ENCODE measurements at regions not wholly inside any gene's neighbourhood (a gene's known extent, or its start where the extent isn't known, plus 50 kb on each side); places are given as distances from the start of the nearest gene placed in this dataset.

DNA sequence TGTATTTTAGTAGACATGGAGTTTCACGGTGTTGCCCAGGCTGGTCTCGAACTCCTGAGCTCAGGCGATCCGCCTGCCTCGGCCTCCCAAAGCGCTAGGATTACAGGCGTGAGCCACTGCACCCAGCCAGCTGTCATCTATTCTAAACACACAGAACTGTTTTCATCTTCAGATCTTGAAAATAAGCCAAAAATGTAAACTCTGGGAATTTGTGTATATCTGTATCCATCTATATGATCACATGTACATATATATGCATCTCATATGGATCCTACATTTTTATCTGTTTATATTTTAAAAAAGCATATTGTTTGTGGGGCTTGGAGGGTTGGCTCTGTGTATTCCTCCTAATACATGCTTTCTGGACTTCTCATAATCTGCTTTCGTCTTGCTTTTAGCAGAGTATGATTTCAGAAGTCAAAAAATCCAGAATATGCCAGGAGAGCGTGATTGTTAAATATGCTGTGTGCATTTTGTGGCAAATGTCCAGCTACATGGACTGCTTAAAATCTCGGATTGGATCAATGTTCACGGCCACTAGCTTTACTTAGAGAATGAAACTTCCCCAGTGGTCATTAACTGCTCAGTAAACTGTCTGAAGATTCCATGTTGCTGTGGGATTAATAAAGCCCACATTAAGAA lies 274.4 kb upstream of the IRX1 start:
- ATAC-seq, result no peak

More for the DNA sequence above, 274.4 kb upstream of the IRX1 start:
- WGBS (ENCODE audit: insufficient coverage, low coverage, missing lambda C conversion rate), result 1% methylated on average over 11 of the region's 11 CpGs
- Histone ChIP-seq H2AFZ (ENCODE audit: low read depth, low read length) (no peak overlapping the region), H3K79me2 (ENCODE audit: control insufficient read depth, insufficient read depth, low read length) (no peaks in the 10 kb centered on the region), H3K9me1 (ENCODE audit: control insufficient read depth, insufficient read depth, low read length) (no peaks in the 10 kb centered on the region), H3K4me1 (replicated peaks in 1 of 2; ENCODE audit: control insufficient read depth in 2 of 2, insufficient read depth in 2 of 2, low read length in 2 of 2) (peaks cover 0 to 7% of the 10 kb centered on the region in 2 experiments; a peak in 1 of 5 replicates), H3K4me3 (no peak overlapping the region), H3K9me3 (replicated peaks; ENCODE audit: control insufficient read depth, insufficient read depth, low read depth, low read length) (no peaks in the 10 kb centered on the region; the same call in 1 of the 2 replicates), H3K36me3 (ENCODE audit: control insufficient read depth, insufficient read depth, low read length) (no peaks in the 10 kb centered on the region), H3K4me2 (ENCODE audit: insufficient read depth, low read length) (no peak overlapping the region), H3K27ac (ENCODE audit: extremely low read depth, low read depth, low read length) (no peak overlapping the region), H4K20me1 (replicated peaks; ENCODE audit: control insufficient read depth, insufficient read depth, low read length) (no peaks in the 10 kb centered on the region; the same call in 1 of the 2 replicates), H3K9ac (ENCODE audit: insufficient read depth in 1 of 2, low read depth in 2 of 2, low read length in 2 of 2) (no peak overlapping the region), H3K27me3 (ENCODE audit: control insufficient read depth in 2 of 2, insufficient read depth in 2 of 2, low read length in 2 of 2) (peaks cover 0 to 15% of the 10 kb centered on the region in 2 experiments; a peak in 3 of 5 replicates)
- POLR2A ChIA-PET, result no interaction called here
- no peak for FAIRE-seq
- no peak for DNase-seq (ENCODE audit: extremely low read depth in 1 of 4, low spot score in 3 of 4)
- in situ Hi-C loops (cut with MboI), result no loop called here
- CTCF ChIA-PET (ENCODE audit: low intra/inter-chr PET ratio), result no interaction called here
- no peak for TF ChIP-seq HNRNPL (IDR thresholded peaks at IDR 0.05; ENCODE audit: low read depth, low read length)
- TF ChIP-seq PPARD (CRISPR knock-in tag; IDR thresholded peaks at IDR 0.05), result no peak
- TF ChIP-seq SMAD2 (IDR thresholded peaks at IDR 0.05; ENCODE audit: low read depth, low read length), result no peak
- TF ChIP-seq, protein P1, sequence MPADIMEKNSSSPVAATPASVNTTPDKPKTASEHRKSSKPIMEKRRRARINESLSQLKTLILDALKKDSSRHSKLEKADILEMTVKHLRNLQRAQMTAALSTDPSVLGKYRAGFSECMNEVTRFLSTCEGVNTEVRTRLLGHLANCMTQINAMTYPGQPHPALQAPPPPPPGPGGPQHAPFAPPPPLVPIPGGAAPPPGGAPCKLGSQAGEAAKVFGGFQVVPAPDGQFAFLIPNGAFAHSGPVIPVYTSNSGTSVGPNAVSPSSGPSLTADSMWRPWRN (IDR thresholded peaks at IDR 0.05; ENCODE audit: low read depth), result no peak
- TF ChIP-seq, protein P2, sequence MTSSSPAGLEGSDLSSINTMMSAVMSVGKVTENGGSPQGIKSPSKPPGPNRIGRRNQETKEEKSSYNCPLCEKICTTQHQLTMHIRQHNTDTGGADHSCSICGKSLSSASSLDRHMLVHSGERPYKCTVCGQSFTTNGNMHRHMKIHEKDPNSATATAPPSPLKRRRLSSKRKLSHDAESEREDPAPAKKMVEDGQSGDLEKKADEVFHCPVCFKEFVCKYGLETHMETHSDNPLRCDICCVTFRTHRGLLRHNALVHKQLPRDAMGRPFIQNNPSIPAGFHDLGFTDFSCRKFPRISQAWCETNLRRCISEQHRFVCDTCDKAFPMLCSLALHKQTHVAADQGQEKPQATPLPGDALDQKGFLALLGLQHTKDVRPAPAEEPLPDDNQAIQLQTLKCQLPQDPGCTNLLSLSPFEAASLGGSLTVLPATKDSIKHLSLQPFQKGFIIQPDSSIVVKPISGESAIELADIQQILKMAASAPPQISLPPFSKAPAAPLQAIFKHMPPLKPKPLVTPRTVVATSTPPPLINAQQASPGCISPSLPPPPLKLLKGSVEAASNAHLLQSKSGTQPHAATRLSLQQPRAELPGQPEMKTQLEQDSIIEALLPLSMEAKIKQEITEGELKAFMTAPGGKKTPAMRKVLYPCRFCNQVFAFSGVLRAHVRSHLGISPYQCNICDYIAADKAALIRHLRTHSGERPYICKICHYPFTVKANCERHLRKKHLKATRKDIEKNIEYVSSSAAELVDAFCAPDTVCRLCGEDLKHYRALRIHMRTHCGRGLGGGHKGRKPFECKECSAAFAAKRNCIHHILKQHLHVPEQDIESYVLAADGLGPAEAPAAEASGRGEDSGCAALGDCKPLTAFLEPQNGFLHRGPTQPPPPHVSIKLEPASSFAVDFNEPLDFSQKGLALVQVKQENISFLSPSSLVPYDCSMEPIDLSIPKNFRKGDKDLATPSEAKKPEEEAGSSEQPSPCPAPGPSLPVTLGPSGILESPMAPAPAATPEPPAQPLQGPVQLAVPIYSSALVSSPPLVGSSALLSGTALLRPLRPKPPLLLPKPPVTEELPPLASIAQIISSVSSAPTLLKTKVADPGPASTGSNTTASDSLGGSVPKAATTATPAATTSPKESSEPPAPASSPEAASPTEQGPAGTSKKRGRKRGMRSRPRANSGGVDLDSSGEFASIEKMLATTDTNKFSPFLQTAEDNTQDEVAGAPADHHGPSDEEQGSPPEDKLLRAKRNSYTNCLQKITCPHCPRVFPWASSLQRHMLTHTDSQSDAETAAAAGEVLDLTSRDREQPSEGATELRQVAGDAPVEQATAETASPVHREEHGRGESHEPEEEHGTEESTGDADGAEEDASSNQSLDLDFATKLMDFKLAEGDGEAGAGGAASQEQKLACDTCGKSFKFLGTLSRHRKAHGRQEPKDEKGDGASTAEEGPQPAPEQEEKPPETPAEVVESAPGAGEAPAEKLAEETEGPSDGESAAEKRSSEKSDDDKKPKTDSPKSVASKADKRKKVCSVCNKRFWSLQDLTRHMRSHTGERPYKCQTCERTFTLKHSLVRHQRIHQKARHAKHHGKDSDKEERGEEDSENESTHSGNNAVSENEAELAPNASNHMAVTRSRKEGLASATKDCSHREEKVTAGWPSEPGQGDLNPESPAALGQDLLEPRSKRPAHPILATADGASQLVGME (CRISPR knock-in tag; IDR thresholded peaks at IDR 0.05), result no peak
- no peak for TF ChIP-seq CTBP1 (IDR thresholded peaks at IDR 0.05; ENCODE audit: borderline replicate concordance)
- intact Hi-C loops (cut with micrococcal nuclease), result no loop called here
- no TSS peak for BruUV-seq (replicated peaks)
